ENCODE measurements at regions not wholly inside any gene's neighbourhood (a gene's known extent, or its start where the extent isn't known, plus 50 kb on each side); places are given as distances from the start of the nearest gene placed in this dataset.

DNA sequence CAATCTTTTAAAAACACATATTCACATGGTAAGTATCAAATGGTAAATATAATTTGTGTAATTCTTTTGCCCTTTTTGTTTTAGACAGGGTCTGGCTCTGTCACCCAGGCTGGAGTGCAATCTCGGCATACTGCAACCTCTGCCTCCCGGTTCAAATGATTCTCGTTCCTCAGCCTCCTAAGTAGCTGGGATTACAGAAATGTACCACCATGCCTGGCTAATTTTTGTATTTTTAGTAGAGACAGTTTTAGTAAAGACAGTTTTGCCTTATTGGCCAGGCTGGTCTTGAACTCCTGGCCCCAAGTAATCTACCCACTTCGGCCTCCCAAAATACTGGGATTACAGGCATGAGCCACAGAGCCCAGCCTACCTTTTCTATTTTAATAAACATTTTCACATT, 182.2 kb downstream of the MYCN start:
- H3K4me1 ChIP-seq, result no peaks in the 10 kb centered on the region
- H3K27me3 ChIP-seq, result peaks cover 0 to 15% (median 0%) of the 10 kb centered on the region in 4 donors
- no peak overlapping the region for H3K27ac ChIP-seq
- intact Hi-C loops (cut with DNase I), result no loop called here
- TF ChIP-seq, protein P1, sequence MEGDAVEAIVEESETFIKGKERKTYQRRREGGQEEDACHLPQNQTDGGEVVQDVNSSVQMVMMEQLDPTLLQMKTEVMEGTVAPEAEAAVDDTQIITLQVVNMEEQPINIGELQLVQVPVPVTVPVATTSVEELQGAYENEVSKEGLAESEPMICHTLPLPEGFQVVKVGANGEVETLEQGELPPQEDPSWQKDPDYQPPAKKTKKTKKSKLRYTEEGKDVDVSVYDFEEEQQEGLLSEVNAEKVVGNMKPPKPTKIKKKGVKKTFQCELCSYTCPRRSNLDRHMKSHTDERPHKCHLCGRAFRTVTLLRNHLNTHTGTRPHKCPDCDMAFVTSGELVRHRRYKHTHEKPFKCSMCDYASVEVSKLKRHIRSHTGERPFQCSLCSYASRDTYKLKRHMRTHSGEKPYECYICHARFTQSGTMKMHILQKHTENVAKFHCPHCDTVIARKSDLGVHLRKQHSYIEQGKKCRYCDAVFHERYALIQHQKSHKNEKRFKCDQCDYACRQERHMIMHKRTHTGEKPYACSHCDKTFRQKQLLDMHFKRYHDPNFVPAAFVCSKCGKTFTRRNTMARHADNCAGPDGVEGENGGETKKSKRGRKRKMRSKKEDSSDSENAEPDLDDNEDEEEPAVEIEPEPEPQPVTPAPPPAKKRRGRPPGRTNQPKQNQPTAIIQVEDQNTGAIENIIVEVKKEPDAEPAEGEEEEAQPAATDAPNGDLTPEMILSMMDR (IDR thresholded peaks at IDR 0.05), result no peak
- TF ChIP-seq POLR2A (IDR thresholded peaks at IDR 0.05), result no peak
- DNase-seq, result no peak
- WGBS, 2 donors, result 75 to 80% methylated on average over 4 of the region's 4 CpGs
- peaks cover 0 to 4% (median 0%) of the 10 kb centered on the region in 3 donors for H3K9me3 ChIP-seq
- H3K36me3 ChIP-seq, result no peaks in the 10 kb centered on the region
- no peak overlapping the region for H3K4me3 ChIP-seq

DNA sequence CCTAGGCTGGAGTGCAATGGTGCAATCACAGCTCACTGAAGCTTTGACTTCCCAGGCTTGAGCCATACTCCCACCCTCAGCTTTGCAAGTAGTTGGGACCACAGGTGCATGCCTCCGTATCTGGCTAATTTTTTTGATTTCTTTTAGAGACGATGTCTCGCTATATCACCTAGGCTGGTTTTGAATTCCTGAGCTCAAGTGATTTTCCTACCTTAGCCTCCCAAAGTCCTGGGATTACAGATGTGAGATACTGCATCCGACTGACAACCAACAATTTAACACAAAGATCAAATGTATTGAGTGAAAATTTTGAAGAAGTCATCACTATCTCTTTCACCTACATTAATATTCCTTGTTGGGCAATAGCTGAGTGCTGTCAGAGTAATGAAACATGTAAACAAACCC, 181.6 kb downstream of the MYCN start:
- peaks cover 0 to 15% (median 0%) of the 10 kb centered on the region in 4 donors for H3K27me3 ChIP-seq
- WGBS, 2 donors, result 91% methylated on average over 4 of the region's 4 CpGs
- intact Hi-C loops (cut with DNase I), result no loop called here
- H3K4me1 ChIP-seq, result no peaks in the 10 kb centered on the region
- DNase-seq, result no peak
- H3K4me3 ChIP-seq, result no peak overlapping the region
- no peaks in the 10 kb centered on the region for H3K36me3 ChIP-seq
- no peak for TF ChIP-seq POLR2A (IDR thresholded peaks at IDR 0.05)
- TF ChIP-seq, protein P1 (IDR thresholded peaks at IDR 0.05), result no peak
- H3K9me3 ChIP-seq, result peaks cover 0 to 4% (median 0%) of the 10 kb centered on the region in 3 donors
- no peak overlapping the region for H3K27ac ChIP-seq

DNA sequence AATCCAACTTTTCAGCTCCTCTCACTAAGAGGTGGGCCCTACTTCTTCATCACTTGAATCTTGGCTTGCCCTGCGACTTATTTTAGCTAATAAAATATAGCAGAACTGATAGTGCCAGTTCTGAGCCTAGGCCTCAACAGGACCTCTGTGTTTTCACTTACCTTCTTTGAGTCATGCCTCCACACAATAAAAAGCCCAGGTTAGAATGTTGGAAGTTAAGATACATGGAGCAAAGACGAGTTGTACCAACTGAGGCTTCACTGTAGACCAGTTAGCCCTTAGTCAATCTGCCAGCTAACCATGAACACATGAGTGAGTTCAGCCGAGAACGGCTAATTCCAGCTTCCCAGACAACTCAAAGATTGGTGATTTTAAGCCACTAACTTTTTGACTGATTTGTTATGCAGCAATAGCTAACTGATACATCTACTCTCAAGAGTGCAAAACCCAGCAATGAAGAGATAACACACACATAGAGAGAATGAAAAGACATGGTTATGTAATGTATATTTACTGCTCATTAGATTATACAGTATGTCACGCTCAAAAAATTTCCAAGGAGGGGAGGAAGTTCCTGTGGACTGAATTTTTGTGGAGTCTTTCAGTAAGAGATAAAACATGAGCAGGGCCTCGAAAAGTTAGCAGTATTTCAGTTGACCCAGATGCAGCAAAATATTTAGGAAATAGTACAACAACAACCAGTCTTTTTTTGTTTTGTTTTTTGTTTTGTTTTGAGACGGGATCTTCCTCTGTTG, 181.1 kb downstream of the MYCN start:
- DNase-seq, result no peak
- Histone ChIP-seq H3K27ac (no peak overlapping the region), H3K9me3 (peaks cover 0 to 4% (median 0%) of the 10 kb centered on the region in 3 donors), H3K27me3 (peaks cover 0 to 13% (median 0%) of the 10 kb centered on the region in 4 donors), H3K4me3 (no peak overlapping the region), H3K36me3 (no peaks in the 10 kb centered on the region), H3K4me1 (no peaks in the 10 kb centered on the region)
- intact Hi-C loops (cut with DNase I), result no loop called here
- 71 to 81% methylated on average over 7 of the region's 7 CpGs for WGBS, 2 donors
- TF ChIP-seq, protein P1 (IDR thresholded peaks at IDR 0.05), result no peak
- TF ChIP-seq POLR2A (IDR thresholded peaks at IDR 0.05), result no peak

DNA sequence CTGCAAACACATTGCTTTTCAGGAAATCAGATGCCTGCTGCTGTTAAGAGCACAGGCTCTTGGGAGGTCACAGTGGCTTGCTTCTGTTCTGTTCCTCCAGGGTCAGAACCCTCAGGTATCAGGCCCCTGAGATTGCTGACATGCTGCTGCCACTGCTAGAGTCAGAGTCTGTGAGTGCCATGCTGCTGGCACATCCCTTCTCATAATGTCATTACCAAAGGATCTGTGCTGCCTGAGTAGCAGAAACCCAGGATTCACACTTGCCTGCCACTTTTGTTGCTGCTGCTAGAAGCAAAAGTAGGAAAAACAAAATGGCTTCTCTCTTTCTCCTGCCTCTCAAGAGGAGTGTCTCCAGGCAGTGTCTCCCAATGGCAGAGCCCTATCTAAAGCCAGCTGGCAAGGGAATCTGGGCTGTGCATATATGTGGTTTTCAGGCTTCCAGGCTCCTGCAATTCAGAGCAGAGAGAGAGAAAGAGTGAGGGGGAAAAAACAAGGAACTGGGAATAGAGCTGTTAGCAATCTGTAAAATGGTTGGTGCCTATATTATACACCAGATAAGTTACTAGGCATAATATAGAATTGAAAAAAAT, 180.3 kb downstream of the MYCN start:
- no peaks in the 10 kb centered on the region for H3K4me1 ChIP-seq
- no peak for TF ChIP-seq POLR2A (IDR thresholded peaks at IDR 0.05)
- TF ChIP-seq, protein P1 (IDR thresholded peaks at IDR 0.05), result no peak
- DNase-seq, result no peak
- H3K27ac ChIP-seq, result no peak overlapping the region
- no peaks in the 10 kb centered on the region for H3K36me3 ChIP-seq
- peaks cover 0 to 4% (median 0%) of the 10 kb centered on the region in 3 donors for H3K9me3 ChIP-seq
- H3K27me3 ChIP-seq, result peaks cover 0 to 6% (median 0%) of the 10 kb centered on the region in 4 donors
- no peak overlapping the region for H3K4me3 ChIP-seq
- intact Hi-C loops (cut with DNase I), result no loop called here

DNA sequence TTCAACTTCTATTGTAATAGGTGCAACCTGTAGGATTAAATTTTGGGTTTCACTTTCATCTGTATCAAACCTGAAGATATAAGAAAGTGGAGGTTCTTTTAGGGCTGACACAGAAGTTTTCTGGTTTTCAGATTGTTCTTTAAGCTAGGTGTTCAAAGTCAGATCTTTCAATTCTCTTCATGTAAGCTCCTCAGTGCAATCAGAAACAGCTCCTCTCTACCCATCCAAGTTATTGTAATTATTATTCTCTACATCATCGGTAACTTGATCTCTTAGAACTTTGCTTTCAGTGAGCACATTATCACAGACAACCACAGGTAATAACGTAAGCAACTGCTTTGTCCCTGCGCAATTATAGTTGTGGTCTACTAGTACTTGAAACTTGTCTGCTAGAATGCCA, 179.4 kb downstream of the MYCN start:
- no peak overlapping the region for H3K27ac ChIP-seq
- TF ChIP-seq, protein P1 (IDR thresholded peaks at IDR 0.05), result no peak
- TF ChIP-seq POLR2A (IDR thresholded peaks at IDR 0.05), result no peak
- no peak for DNase-seq
- 82 to 88% methylated on average over 3 of the region's 3 CpGs for WGBS, 2 donors
- H3K36me3 ChIP-seq, result no peaks in the 10 kb centered on the region
- no peak overlapping the region for H3K4me3 ChIP-seq
- no peaks in the 10 kb centered on the region for H3K27me3 ChIP-seq
- H3K4me1 ChIP-seq, result no peaks in the 10 kb centered on the region
- H3K9me3 ChIP-seq, result peaks cover 0 to 4% (median 0%) of the 10 kb centered on the region in 3 donors
- intact Hi-C loops (cut with DNase I), result no loop called here
